PC-9 (cell line): ENCODE measurements at regions not wholly inside any gene's neighbourhood (a gene's known extent, or its start where the extent isn't known, plus 50 kb on each side); places are given as distances from the start of the nearest gene placed in this dataset.

Experiments used
- BruUV-seq: library from RNA; stranded (reverse); fragments of 400-500 nt; replicated peaks from 2 replicates; lab custom pipeline; 2021; lab: Mats Ljungman, UMichigan
- CTCF ChIA-PET: fragments of 300-600 bp; sonication (Branson Sonifier 250); formaldehyde crosslinking; loops from one replicate; lab custom pipeline; 2022; ENCODE audit warnings: antibody characterized with exemption; lab: Charles Lee
- POLR2A ChIA-PET: fragments of 300-600 bp; sonication (Branson Sonifier 250); formaldehyde crosslinking; loops from one replicate; lab custom pipeline; 2022; ENCODE audit warnings: antibody characterized with exemption; ENCODE audit not compliant: unreplicated experiment; lab: Charles Lee
- DNase-seq, 2 experiments: peaks; one replicate each; pipeline versions ENCODE4 v3.0.0 to v3.0.0-alpha.2; 2015 to 2022; ENCODE audit warnings: mixed read lengths in 1 of 2
- H2AFZ ChIP-seq: fragments of 200-600 bp; sonication (generic); 2 replicates; pipeline ENCODE4 v1.8.1; 2017; ENCODE audit warnings: antibody characterized with exemption
- H3F3A ChIP-seq: fragments of 200-600 bp; sonication (generic); 2 replicates; pipeline ENCODE4 v1.8.1; 2017; ENCODE audit warnings: antibody characterized with exemption, mild to moderate bottlenecking, low read depth; ENCODE audit not compliant: insufficient read depth
- H3K27ac ChIP-seq: fragments of 200-600 bp; sonication (generic); 2 replicates; pipeline ENCODE4 v1.6.1; 2016; ENCODE audit warnings: mixed run types
- H3K27me3 ChIP-seq: fragments of 200-600 bp; sonication (generic); 2 replicates; pipeline ENCODE4 v1.6.1; 2016; ENCODE audit warnings: low read depth, mixed run types; ENCODE audit not compliant: insufficient read depth
- H3K36me3 ChIP-seq: fragments of 200-600 bp; sonication (generic); 2 replicates; pipeline ENCODE4 v1.6.1; 2016; ENCODE audit warnings: low read depth, mixed run types
- H3K4me1 ChIP-seq: fragments of 200-600 bp; sonication (generic); replicated peaks from 2 replicates; pipeline ENCODE4 v1.6.1; 2016; ENCODE audit warnings: mixed run types; ENCODE audit not compliant: insufficient read depth
- H3K4me2 ChIP-seq: fragments of 200-600 bp; sonication (generic); 2 replicates; pipeline ENCODE4 v1.6.1; 2017; ENCODE audit warnings: mixed run types
- H3K4me3 ChIP-seq: fragments of 200-600 bp; sonication (generic); 2 replicates; pipeline ENCODE4 v1.6.1; 2016; ENCODE audit warnings: mixed run types
- H3K79me2 ChIP-seq: fragments of 200-600 bp; sonication (generic); 2 replicates; pipeline ENCODE4 v1.6.1; 2017; ENCODE audit warnings: low read depth, mixed run types
- H3K9me2 ChIP-seq: fragments of 200-600 bp; sonication (generic); 2 replicates; pipeline ENCODE4 v1.8.1; 2017; ENCODE audit warnings: mild to moderate bottlenecking; ENCODE audit not compliant: insufficient read depth
- H3K9me3 ChIP-seq: fragments of 200-600 bp; sonication (generic); 2 replicates; pipeline ENCODE4 v1.8.1; 2016; ENCODE audit warnings: low read depth; ENCODE audit not compliant: insufficient read depth
- H4K20me1 ChIP-seq: fragments of 200-600 bp; sonication (generic); 2 replicates; pipeline ENCODE4 v1.8.1; 2017; ENCODE audit not compliant: insufficient read depth
- EZH2 ChIP-seq: fragments of 200-600 bp; sonication (generic); IDR thresholded peaks from 2 replicates; pipeline ENCODE4 v1.8.0; 2017; ENCODE audit warnings: antibody characterized with exemption, low read depth
- intact Hi-C: fragments of 100-400 bp; cut with micrococcal nuclease; formaldehyde crosslinking; loops from one replicate; pipeline ENCODE4 v1.10.0; 2022; ENCODE audit not compliant: unreplicated experiment
- TF ChIP-seq, protein P1 (sequence below): fragments of 200-600 bp; sonication (generic); conservative IDR thresholded peaks from 2 replicates; pipeline ENCODE4 v1.6.1; 2017; ENCODE audit warnings: mixed run types, antibody characterized with exemption, mild to moderate bottlenecking, moderate library complexity

DNA sequence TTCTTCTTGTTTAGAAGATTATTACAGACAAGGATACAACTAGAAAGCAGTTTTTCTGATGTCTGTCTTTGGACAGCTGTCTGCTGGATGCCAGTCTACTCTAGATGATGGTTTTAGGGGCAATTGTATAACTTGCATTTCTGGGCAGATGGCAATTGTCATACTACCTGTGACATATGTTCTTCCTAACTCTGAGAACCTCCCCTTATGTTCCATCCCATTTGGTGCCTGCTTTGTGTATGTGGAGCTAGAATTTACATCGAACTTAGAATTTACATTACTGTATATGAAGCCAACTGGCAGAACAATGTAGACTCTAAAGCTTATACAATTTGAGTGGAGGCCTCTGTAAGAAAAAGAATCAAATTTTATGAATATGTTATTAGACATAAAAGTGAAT lies 430.2 kb upstream of the SEL1L start:
- H2AFZ ChIP-seq: no peak overlapping the region
- DNase-seq: no peak
- H3K9me3 ChIP-seq: no peaks in the 10 kb centered on the region
- H3K4me3 ChIP-seq: no peak overlapping the region
- POLR2A ChIA-PET: no interaction called here
- no peaks in the 10 kb centered on the region for H3K79me2 ChIP-seq
- no peak overlapping the region for H3K4me2 ChIP-seq
- no peak for TF ChIP-seq EZH2
- TF ChIP-seq, protein P1, sequence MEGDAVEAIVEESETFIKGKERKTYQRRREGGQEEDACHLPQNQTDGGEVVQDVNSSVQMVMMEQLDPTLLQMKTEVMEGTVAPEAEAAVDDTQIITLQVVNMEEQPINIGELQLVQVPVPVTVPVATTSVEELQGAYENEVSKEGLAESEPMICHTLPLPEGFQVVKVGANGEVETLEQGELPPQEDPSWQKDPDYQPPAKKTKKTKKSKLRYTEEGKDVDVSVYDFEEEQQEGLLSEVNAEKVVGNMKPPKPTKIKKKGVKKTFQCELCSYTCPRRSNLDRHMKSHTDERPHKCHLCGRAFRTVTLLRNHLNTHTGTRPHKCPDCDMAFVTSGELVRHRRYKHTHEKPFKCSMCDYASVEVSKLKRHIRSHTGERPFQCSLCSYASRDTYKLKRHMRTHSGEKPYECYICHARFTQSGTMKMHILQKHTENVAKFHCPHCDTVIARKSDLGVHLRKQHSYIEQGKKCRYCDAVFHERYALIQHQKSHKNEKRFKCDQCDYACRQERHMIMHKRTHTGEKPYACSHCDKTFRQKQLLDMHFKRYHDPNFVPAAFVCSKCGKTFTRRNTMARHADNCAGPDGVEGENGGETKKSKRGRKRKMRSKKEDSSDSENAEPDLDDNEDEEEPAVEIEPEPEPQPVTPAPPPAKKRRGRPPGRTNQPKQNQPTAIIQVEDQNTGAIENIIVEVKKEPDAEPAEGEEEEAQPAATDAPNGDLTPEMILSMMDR: no peak
- H3K27me3 ChIP-seq: no peaks in the 10 kb centered on the region
- CTCF ChIA-PET: no interaction called here
- intact Hi-C loops: no loop called here
- no peaks in the 10 kb centered on the region for H4K20me1 ChIP-seq
- no peak overlapping the region for H3K27ac ChIP-seq
- H3K36me3 ChIP-seq: no peaks in the 10 kb centered on the region
- no peaks in the 10 kb centered on the region for H3K9me2 ChIP-seq
- H3K4me1 ChIP-seq: no peaks in the 10 kb centered on the region
- BruUV-seq: no TSS peak
- H3F3A ChIP-seq: no peaks in the 10 kb centered on the region

DNA sequence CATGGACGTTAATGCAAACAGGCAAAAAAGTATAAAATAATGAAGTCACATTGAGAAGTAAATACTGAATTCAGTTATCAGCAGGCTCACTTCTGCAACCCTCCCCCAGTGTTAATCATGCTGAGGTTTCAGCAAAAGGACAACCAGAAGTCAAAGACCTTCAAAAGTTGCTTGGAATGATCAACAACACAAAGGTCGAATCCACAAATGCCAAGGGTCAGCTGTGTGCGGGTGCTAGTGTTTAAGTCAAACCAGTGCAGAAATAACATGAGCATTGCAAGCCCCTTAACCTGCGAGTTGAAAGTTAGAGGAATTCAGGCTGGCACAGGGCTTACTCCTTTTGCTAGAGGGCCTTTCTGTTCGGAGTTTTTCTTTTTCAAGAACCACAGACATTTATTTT lies 436.7 kb upstream of the SEL1L start:
- POLR2A ChIA-PET: no interaction called here

DNA sequence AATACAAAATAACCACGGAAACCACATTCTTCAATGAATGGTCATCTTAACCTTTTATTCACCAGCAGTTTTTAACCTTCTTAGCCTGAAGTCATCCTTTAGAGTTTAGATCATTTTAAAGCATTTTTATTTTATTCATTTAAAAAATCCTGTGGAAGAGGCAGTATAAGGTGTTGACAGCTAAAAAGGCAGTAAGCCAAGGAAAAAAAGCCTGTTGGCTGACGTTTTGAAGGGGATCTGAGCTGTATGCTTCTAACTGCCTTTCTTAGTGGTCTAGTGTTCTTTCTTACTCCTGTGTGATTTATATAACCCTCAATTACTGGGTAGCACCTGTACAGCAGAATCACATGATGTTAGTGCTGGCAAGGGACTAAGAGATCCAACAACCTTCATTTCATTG lies 438.3 kb upstream of the SEL1L start:
- TF ChIP-seq, protein P1: no peak
- no peak for TF ChIP-seq EZH2
- Histone ChIP-seq H3K4me1 (no peaks in the 10 kb centered on the region), H3K36me3 (no peaks in the 10 kb centered on the region), H2AFZ (no peak overlapping the region), H4K20me1 (no peaks in the 10 kb centered on the region), H3K27me3 (no peaks in the 10 kb centered on the region), H3K4me2 (no peak overlapping the region), H3K9me2 (no peaks in the 10 kb centered on the region), H3F3A (no peaks in the 10 kb centered on the region), H3K4me3 (no peak overlapping the region), H3K27ac (no peak overlapping the region), H3K9me3 (no peaks in the 10 kb centered on the region), H3K79me2 (no peaks in the 10 kb centered on the region)
- BruUV-seq: no TSS peak
- no peak for DNase-seq
- ChIA-PET POLR2A (no interaction called here), CTCF (no interaction called here)
- intact Hi-C loops: no loop called here

More for the DNA sequence above, 436.7 kb upstream of the SEL1L start:
- Histone ChIP-seq H4K20me1 (no peaks in the 10 kb centered on the region), H2AFZ (no peak overlapping the region), H3K4me2 (no peak overlapping the region), H3K27me3 (no peaks in the 10 kb centered on the region), H3K27ac (no peak overlapping the region), H3K4me3 (no peak overlapping the region), H3K36me3 (no peaks in the 10 kb centered on the region), H3K9me3 (no peaks in the 10 kb centered on the region), H3K4me1 (no peaks in the 10 kb centered on the region), H3F3A (no peaks in the 10 kb centered on the region), H3K79me2 (no peaks in the 10 kb centered on the region), H3K9me2 (no peaks in the 10 kb centered on the region)
- CTCF ChIA-PET: no interaction called here
- no peak for DNase-seq
- TF ChIP-seq, protein P1: no peak
- TF ChIP-seq EZH2: no peak
- intact Hi-C loops: no loop called here
- no TSS peak for BruUV-seq
